Spleen (tissue), 11 donors: ENCODE measurements at regions not wholly inside any gene's neighbourhood (a gene's known extent, or its start where the extent isn't known, plus 50 kb on each side); places are given as distances from the start of the nearest gene placed in this dataset.
"Not testable (repeated sequence)": the region's sequence is repeated elsewhere in the genome, so short reads cannot be mapped to it uniquely, and the experiment has no call there.

ENCODE experiments used
- DNase-seq: peaks from one replicate; pipeline ENCODE4 v3.0.0-alpha.2; 2020
- H3K27ac ChIP-seq, 8 donors: fragments of 200-600 bp; sonication (generic) in 7 of 8; 1 replicate in 4 of 8; 2 replicates in 4 of 8; pipeline versions ENCODE4 v1.5.0 to v1.8.0; 2016 to 2021; ENCODE audit warnings: inconsistent platforms in 4 of 8, mild to moderate bottlenecking in 4 of 8, moderate library complexity in 1 of 8
- H3K27me3 ChIP-seq, 7 donors: fragments of 200-600 bp; sonication (generic) in 6 of 7; replicated peaks in 1 of 7; 1 replicate in 4 of 7; 2 replicates in 3 of 7; pipeline versions ENCODE4 v1.5.0 to v1.8.0; 2016 to 2021; ENCODE audit warnings: inconsistent platforms in 3 of 7, mild to moderate bottlenecking in 1 of 7
- H3K36me3 ChIP-seq, 6 donors: fragments of 200-600 bp; sonication (generic) in 5 of 6; 1 replicate in 4 of 6; 2 replicates in 2 of 6; pipeline versions ENCODE4 v1.5.0 to v1.8.0; 2016 to 2021; ENCODE audit warnings: inconsistent platforms in 2 of 6
- H3K4me1 ChIP-seq, 6 donors: fragments of 200-600 bp; sonication (generic) in 5 of 6; 1 replicate in 3 of 6; 2 replicates in 3 of 6; pipeline versions ENCODE4 v1.5.0 to v1.8.0; 2016 to 2021; ENCODE audit warnings: inconsistent platforms in 3 of 6
- H3K4me3 ChIP-seq, 8 donors: fragments of 200-600 bp; sonication (generic) in 7 of 8; 1 replicate in 4 of 8; 2 replicates in 4 of 8; pipeline versions ENCODE4 v1.5.0 to v1.8.0; 2016 to 2021; ENCODE audit warnings: inconsistent platforms in 4 of 8, mild to moderate bottlenecking in 4 of 8, moderate library complexity in 2 of 8
- H3K9me3 ChIP-seq, 8 donors: fragments of 200-600 bp; sonication (generic) in 7 of 8; 1 replicate in 4 of 8; 2 replicates in 4 of 8; pipeline versions ENCODE4 v1.5.0 to v1.8.0; 2016 to 2021; ENCODE audit warnings: inconsistent platforms in 4 of 8
- CTCF ChIP-seq, 11 experiments: fragments of 200-600 bp in 7 of 11; fragments of 450-650 bp in 4 of 11; sonication (generic) in 4 of 11; IDR thresholded peaks in 8 of 11; conservative IDR thresholded peaks in 3 of 11; 1 replicate in 7 of 11; 2 replicates in 4 of 11; pipeline versions ENCODE4 v1.4.0 to v1.8.0; 2016 to 2021; ENCODE audit warnings: antibody characterized with exemption in 11 of 11, inconsistent platforms in 4 of 11, mild to moderate bottlenecking in 1 of 11
- POLR2A ChIP-seq, 3 donors: fragments of 450-650 bp; IDR thresholded peaks; one replicate each; pipeline ENCODE4 v1.5.1; 2017; ENCODE audit warnings: antibody characterized with exemption in 3 of 3, mild to moderate bottlenecking in 1 of 3
- POLR2AphosphoS5 ChIP-seq, 3 donors: sonication (generic); formaldehyde crosslinking; IDR thresholded peaks; one replicate each; pipeline ENCODE4 v1.5.1; 2017; ENCODE audit warnings: antibody characterized with exemption in 3 of 3
- WGBS, 5 donors: extraction: QIAGEN DNeasy Blood & Tissue Kit in 3 of 5; methylation state at CpG; one replicate each; pipeline versions ENCODE4 v1.1.5 to v1.1.7; 2013 to 2018; 5-methylcytosine and 5-hydroxymethylcytosine counted together
- intact Hi-C: fragments of 100-400 bp; cut with DNase I; formaldehyde crosslinking; loops from one replicate; pipeline ENCODE4 v1.15.0; 2023; ENCODE audit warnings: low total_unique reads
- donor health status: healthy with polysubstance abuse.
- donor health status: DM: no; HTN: no; CAD: no; lungs with moderate emphysema.
- donor health status: DM: no; HTN: no; CAD: no.
- donor health status: Bipolar disorder and iron deficiency.
- donor health status: healthy.
- donor health status: DM: no; HTN: no; CAD: no.
- donor health status: DM: yes; HTN: yes; CAD: no.

- no peak for TF ChIP-seq CTCF (IDR thresholded peaks at IDR 0.05 in 8 of 11, conservative IDR thresholded peaks at IDR 0.05 in 3 of 11)
- no peak for TF ChIP-seq POLR2A (IDR thresholded peaks at IDR 0.05)
- no peak for TF ChIP-seq POLR2AphosphoS5 (IDR thresholded peaks at IDR 0.05)
- whole genome bisulfite sequencing, 5 donors: 83 to 88% (median 85%) methylated on average over 3 to 4 of the region's 4 CpGs
Measured at GRCh38 chr6:8299034-8299433, 136.3 kb downstream of the SLC35B3 start.

GRCh38 chr6:8282946-8283345 lies 152.4 kb downstream of the SLC35B3 start:
- H3K27me3 ChIP-seq, H3K27ac ChIP-seq, DNase-seq, intact Hi-C loops, H3K36me3 ChIP-seq, H3K4me1 ChIP-seq, H3K4me3 ChIP-seq: not testable (repeated sequence)
- WGBS, 5 donors: 81 to 92% (median 85%) methylated on average over 4 of the region's 4 CpGs
- peaks cover 0 to 15% (median 0%) of the 10 kb centered on the region in 8 donors for H3K9me3 ChIP-seq

More at GRCh38 chr6:8299034-8299433, 136.3 kb downstream of the SLC35B3 start:
- Histone ChIP-seq H3K4me3 (no peak overlapping the region), H3K4me1 (no peaks in the 10 kb centered on the region), H3K27me3 (no peaks in the 10 kb centered on the region), H3K9me3 (peaks cover 0 to 11% (median 0%) of the 10 kb centered on the region in 8 donors), H3K36me3 (no peaks in the 10 kb centered on the region), H3K27ac (no peak overlapping the region)
- intact Hi-C loops: no loop called here
- DNase-seq: no peak

DNA sequence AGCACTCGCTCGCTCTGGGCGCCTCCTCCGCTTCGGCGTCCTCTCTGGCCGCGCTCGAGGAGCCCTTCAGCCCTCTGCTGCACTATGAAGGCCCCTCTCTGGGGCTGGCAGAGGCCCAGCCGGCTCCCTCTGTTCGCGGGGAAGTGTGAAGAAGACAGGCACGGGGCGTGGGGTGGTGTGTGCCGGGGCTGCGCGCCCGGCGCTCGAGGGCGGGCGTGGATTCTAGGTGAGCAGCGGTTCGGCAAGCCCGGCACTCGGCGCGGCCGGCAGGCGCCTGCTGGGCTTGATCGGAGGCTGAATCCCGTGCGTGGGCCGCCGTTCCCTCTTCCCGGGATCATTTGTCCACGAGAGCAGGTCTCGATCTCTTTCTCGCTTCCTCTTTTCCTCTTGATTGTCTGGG lies 153.0 kb downstream of the SLC35B3 start:
- TF ChIP-seq CTCF (IDR thresholded peaks at IDR 0.05 in 8 of 11, conservative IDR thresholded peaks at IDR 0.05 in 3 of 11): no peak
- TF ChIP-seq POLR2A (IDR thresholded peaks at IDR 0.05): no peak
- no peak for TF ChIP-seq POLR2AphosphoS5 (IDR thresholded peaks at IDR 0.05)
- Histone ChIP-seq H3K9me3 (peaks cover 0 to 15% (median 0%) of the 10 kb centered on the region in 8 donors), H3K27me3 (peaks cover 0 to 6% (median 0%) of the 10 kb centered on the region in 7 donors), H3K36me3 (no peaks in the 10 kb centered on the region), H3K4me3 (no peak overlapping the region), H3K4me1 (peaks cover 0 to 2% (median 0%) of the 10 kb centered on the region in 6 donors), H3K27ac (no peak overlapping the region)
- intact Hi-C loops: no loop called here
- DNase-seq: no peak
- 94 to 99% (median 97%) methylated on average over 39 of the region's 39 CpGs for WGBS, 5 donors

DNA sequence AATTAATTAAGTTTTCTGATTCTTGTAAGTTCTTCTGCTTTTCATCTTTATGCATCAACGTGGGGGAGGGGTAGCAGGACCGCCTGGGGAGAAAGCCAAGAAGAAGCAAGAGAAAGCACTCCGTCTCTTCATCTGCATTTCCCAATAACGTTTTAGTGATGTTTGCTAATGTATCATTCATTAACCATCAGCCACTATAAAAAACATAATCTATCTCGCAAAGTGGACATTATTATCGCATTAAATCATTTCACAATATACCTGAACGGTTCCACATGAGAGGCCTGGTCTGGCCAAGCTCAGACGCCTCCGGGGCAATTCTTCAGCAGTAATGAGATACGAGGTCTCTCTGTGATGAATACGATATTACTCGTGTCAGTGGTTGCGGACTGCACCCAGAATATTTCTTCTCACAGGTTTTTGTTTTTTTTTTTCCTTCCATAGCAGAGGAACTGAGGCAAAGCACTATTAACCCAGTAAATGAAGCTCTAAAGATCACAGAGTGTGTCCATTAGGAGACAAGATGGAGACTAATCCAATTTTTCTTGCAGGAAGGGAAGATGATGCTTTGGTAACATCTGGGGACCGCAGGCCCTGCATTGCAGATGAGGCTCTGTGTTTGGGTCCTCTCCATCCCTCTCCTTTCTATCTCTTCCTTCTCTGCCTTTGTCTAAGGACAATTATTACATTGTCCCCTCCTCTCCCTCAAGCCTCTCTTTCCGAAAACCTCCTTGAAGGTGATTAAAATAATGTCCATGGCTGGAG lies 156.1 kb downstream of the SLC35B3 start:
- H3K9me3 ChIP-seq: peaks cover 0 to 15% (median 0%) of the 10 kb centered on the region in 8 donors
- DNase-seq: no peak
- peaks cover 0 to 7% (median 0%) of the 10 kb centered on the region in 7 donors for H3K27me3 ChIP-seq
- intact Hi-C loops: no loop called here
- H3K4me3 ChIP-seq: no peak overlapping the region
- H3K4me1 ChIP-seq: peaks cover 0 to 2% (median 0%) of the 10 kb centered on the region in 6 donors
- no peaks in the 10 kb centered on the region for H3K36me3 ChIP-seq
- H3K27ac ChIP-seq: no peak overlapping the region
- no peak for TF ChIP-seq POLR2AphosphoS5 (IDR thresholded peaks at IDR 0.05)
- TF ChIP-seq CTCF (IDR thresholded peaks at IDR 0.05 in 8 of 11, conservative IDR thresholded peaks at IDR 0.05 in 3 of 11): no peak
- TF ChIP-seq POLR2A (IDR thresholded peaks at IDR 0.05): no peak
- WGBS, 5 donors: 75 to 86% (median 84%) methylated on average over 15 of the region's 15 CpGs
